ENCODE measurements at regions not wholly inside any gene's neighbourhood (a gene's known extent, or its start where the extent isn't known, plus 50 kb on each side); places are given as distances from the start of the nearest gene placed in this dataset.

DNA sequence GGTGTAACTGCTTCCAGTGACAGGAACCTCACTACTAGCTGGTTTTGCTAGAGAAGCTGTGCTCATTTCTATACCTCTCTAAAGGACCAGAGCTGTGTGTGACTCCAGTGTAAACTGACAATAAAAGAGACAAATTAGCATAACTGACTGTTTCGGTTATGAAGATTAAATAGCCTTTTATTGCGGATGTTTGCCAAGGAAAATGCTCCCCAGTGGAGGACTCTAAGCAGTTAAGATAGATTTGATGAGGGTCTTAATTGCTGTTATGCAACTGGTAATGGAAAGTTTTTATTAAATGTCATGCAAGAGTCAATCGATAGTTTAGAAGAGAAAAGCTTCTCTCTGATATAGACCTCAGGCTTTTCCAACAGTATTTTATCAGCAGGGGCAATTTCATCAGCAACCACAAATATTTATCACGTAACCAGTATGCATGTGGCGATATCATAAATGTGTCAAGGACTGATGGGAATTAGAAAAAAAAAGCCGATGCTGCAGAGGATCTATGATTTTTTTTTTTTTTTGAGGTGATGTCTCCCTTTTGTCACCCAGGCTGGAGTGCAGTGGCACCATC lies 275.2 kb upstream of the DMAC1 start:
- DNase-seq, result peak; percentile 73

DNA sequence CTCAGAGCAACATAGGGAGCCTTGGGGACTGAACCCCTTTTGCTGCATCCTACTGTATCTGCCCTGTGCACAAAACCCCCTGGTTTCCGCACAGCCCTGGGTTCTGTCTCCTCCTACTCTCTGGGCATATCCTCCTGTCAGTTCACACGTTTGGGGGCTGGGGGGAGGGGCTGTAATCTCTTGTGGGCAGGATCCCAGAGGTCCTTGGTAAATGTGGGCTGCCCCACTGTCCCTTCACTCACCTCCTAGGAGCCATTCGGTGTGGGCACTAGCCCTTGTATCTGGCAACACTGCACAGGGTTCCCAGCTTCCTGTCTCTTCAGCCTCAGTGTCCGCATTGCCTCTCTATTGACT lies 271.8 kb upstream of the DMAC1 start:
- DNase-seq, result no peak

DNA sequence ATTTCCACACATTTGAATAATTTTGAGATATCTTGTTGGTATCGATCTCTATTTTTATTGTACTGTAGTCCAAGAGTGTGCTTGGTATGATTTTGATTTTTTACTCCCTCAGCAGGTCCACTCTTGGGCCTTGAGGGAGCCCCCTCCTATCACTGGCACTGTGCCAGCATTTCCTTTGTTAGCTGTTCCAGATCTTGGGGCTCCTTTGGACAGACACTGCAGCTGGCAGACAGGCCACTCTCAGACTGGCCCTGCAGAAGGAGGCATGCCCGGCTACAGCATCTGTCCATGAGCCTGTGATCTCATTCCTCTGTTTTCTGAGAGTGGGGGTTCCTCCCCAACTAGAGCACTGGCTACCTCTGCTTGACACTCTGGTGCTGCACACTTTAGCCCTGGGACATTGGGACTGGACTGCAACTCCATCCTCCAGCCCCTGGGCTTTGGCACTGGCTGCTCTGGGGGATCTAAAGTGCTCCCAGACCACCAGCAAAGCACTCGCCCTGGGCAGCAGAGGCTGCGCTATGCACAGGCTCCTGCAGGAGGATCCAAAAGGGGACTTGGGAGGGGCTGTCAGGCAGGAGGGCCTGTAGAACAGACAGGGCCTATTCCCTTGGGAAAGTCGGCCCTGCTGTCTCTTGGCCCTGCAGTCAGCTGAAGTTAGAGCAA lies 271.3 kb upstream of the DMAC1 start:
- DNase-seq, result no peak

DNA sequence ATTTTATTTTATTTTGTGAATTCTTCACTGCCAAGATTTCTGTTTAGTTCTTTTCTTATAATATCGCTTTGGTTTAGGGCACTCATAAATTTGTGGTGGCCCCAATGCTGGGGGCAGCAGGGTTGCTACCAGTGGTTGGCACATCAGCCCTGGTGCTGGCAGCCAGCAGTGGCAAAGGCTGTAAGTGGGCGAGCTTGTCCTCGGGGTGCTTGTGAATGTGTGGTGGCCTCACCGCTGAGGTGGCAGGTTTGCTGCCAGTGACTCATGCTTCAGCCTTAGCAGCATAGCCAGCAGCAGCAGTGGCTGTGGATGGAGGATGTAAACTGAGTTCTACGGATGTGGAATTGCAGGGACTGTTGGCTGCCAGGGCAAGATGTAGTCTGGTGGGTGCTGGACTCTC lies 262.9 kb upstream of the DMAC1 start:
- no peak for DNase-seq

DNA sequence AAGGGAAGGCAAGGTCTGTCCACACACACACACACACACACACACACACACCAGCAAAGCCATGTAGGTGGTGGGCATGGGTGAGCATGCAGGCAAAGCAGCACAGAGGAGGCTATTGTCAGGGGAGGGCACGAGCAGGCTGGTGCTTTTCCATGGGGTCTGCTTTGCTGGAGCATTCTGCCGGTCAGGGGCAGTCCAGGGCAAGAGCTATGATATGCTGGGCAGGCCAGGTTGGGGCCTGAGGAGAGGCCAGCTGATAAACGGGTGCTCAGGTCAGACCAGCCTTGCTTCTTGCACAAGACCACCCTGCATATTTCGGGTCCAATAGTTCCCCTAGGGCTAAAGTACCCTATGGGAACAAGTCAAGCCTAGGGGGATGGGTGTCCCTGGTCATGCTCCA lies 253.9 kb upstream of the DMAC1 start:
- no peak for DNase-seq

DNA sequence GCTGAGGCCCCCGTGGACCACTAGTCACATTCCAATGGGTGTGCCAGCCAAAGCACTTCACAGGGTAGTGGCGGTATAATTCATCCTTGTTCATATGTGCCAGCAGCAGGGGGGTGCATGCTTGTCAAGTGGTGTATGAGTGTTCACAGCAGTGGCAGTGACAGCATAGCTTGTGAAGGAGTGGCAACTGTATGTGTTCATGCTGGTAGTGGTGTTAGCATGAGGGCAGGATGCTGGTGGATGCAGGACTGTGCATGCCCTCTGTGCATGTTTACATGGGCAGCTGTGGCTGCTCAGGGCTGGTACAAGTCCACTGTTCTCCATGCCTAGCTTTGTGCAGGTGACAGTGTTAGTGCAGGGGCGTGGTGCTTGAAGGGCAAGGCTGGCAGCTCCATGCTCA lies 253.4 kb upstream of the DMAC1 start:
- DNase-seq, result no peak

DNA sequence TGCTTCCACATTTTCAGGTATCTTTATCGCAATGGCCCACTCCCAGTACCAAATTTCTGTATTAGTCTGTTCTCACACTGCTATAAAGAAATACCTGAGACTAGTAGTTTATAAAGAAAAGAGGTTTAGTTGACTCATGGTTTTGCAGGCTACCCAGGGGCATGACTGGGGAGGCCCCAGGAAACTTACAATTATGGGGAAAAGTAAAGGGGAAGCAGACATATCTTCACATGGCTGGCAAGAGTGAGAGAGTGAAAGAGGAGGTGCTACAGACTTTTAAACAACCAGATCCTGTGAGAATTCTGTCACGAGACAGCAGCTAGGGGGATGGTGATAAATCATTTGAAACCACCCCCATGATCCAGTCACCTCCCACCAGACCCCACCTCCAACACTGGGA lies 238.2 kb upstream of the DMAC1 start:
- DNase-seq, result no peak

DNA sequence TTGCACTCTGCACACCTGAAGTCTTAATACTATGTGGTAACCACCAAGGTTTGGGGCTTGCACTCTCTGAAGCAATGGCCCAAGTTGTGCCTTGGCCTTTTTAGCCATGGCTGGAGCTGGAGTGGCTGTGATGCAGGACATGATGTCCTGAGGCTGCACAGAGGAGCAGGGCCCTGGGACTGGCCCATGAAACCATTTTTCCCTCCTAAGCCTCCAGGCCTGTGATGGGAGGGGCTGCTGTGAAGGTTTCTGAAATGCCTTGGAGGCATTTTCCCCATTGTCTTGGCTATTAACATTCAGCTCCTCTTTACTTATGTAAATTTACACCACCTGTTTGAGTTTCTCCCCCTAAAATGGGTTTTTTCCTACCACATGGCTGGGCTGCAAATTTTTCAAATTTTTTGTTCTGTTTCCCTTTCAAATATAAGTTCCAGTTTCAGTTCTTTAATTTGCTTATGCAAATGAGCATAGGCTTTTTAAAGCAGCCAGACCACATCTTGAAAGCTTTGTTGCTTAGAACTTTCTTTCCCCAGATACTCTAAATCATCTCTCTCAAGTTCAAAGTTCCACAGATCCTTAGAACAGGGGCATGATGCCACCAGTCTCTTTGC lies 237.4 kb upstream of the DMAC1 start:
- DNase-seq, result no peak

DNA sequence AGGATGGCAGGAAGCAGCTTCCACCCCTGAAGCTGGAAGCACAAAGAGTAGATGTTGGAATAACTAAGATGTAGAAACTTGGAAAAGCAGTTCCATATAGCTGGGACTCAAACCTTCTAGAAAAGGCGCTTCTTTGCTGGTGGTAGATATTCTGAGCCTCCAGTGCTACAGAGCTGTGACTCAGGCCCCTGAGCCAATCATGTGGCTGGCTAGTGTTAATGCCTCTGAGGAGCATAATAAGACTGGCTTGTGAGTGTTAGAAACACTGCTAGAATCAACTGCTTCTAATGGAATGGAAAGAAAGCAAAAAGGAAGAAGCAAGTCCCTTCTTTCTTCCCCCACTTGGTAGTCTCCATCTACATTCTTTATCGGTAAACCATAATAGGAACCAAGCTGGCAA lies 234.2 kb upstream of the DMAC1 start:
- DNase-seq, result no peak

DNA sequence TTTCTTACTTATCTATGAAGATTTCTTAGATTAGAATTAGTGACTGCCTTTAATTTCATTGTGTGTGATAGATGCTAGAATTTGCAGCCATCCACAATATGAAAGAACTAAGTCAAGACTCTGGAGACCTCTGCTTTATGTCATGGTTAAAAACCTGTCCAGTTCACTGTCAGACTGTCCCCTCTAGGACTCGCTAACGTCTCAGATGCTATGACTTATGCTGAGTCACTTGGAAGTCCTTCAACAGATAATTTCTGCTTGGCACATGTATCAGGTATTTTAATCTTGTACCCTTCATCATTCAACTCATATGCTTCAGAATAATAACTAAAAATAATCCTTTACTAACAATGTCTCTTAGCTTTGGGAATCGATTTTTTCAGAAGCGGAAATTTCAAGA lies 230.5 kb upstream of the DMAC1 start:
- DNase-seq, result no peak

DNA sequence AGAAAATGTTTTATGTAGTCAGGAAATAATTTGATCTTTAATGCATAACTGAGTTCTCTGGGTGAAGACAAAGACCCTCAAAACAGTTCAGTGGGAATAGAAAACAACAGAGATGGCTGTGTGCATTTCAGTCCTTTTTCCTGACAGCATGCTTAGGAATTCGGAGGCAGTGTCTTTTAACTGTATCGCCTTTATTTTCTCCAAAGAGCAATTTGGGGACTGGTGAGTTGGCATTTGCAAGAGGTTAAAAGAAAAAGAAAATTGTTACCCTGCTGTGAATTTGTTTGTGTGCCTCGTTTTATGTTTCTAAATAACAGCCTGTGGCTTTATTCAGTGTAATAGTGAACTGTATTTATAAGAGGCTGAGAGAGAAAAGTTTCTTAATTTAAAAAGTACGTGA lies 227.8 kb upstream of the DMAC1 start:
- DNase-seq, result no peak

DNA sequence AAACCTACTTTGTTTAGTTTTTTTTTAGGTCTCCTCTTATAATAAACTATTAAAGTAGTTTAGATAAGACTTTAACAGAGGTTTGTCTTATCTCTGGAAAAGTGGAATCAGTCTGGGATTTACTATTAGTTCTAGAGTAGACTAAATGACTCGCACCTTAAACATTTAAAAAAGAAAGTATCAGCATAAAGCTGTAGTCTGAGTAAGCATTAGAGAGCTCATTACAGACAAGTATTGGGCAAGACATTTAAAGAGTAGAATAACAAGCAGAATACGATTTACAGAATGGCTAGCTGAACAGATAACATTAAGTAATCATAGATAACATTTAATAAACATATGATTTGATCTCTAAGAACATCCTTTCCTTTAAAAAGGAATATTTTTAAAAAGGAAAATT lies 226.0 kb upstream of the DMAC1 start:
- no peak for DNase-seq

DNA sequence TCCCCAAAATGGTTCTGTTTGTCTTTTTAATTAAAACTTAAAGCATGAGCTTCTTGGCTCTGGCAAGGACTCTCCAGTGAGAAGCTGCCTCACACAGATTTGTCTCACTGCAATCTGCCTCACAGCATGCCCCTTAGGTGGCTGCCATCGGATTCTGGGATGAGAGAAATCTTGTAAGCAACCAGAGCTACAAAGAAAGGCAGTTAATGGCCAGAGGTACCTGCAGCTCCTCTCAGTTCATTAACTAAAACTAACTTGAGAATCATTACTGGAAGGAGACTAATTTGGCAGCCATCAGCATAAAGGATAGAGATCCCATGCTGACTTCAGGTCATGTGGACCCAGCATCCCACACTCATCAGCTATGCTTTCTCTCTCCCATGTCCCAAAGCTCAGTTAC lies 220.6 kb upstream of the DMAC1 start:
- DNase-seq, result no peak

DNA sequence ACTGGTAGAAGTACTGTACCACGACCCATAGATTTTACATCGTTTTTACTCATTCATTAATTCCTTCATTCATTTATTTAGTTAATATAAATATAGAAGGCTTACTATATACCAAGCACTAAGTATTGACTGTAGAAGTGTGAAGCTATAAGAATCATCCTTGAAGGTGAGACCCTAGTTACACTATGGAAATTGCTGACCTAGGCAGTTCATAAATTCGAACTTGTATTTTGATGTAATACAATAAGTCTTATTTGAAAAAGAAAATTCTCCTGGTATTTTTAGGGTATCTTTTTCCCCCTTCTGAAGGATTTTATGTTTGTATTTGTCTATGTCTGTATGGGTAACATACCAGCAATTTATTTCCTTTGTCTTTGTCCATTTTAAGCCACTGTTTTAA lies 220.1 kb upstream of the DMAC1 start:
- DNase-seq, result no peak

DNA sequence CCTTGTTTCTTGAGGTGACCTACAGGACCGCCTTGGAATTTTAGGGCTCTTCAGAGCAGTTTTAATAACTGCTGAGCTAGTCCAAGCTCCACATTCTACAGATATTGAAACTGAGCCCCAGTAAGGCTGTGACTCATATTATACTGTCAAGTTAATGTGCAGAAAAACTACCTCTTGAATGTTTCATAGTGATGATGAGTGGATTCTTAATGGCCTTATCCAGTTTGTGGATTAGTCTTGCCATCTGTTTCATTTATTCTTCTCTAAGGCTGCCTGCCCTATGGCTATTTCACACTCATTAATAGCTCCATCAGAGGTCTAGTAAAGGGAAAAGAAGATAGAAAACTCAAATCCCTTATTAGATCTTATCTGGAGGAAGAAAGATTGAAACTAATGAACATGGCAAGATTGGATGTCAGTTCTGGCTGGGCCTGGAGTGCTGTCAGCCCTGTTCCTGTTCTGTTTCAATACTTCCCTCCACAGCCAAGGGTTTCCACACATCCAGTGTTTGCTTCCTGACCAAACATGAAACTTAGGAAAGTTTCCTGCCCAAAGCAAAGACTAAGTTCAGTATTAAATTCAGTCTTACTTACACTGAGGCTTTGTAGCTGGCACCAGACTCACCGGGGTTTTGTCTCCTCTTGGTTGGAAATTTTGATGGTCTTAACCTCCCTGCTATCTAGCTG lies 215.6 kb upstream of the DMAC1 start:
- peak; percentile 5 for DNase-seq

DNA sequence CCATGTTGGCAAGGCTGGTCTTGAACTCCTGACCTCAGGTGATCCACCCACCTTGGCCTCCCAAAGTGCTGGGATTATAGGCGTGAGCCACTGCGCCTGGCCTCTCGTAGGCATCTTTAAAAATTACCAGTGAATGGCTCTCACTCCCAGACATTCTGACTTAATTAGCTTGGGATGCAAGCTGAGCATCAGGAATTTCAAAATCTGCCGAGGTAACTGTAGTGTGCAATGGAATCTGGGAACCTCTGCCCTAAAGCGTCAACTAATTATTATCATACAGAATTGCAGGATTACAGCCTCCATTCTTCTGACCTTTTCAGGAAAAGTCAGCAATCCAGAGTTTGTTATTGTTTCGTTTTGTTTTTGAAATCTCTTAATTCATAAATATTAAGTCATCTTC lies 213.4 kb upstream of the DMAC1 start:
- DNase-seq, result no peak

DNA sequence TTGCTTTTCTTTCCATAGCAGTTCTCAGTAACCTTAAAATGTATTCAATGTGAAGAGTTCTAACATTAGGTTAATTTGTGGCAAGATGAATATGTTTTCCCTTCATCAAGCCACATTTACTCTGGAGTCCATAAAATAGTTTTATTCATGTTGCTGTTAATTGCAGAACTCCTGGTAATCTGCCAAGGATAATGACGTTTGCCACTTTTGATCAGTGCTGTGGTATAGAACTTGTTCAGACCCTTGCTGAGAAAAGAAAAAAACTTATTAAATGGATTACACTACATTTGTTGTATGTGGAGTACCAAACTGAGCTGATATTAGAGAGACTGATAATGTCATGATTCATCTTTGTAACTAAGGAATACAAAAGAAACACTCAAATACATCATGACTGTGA lies 212.4 kb upstream of the DMAC1 start:
- peak; percentile 83 for DNase-seq

DNA sequence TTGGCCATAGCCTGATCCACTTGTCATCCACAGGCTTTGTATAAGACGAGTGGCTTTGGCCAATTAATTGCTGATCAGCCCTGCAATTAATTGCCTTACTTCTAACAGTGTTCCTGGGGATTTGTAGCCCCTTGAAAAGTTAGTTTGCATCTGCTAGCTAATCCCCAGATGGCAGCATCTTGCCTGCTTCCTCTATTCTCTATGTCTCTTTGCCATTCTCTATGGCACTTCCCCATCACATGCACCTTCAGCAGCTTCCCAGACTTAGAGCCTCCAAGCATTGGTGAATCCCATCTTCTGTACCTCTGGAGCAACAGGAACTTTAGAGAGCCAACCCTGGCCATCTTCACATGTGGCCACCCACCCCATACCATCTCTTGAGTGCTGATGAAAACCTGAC lies 197.0 kb upstream of the DMAC1 start:
- DNase-seq, result no peak

DNA sequence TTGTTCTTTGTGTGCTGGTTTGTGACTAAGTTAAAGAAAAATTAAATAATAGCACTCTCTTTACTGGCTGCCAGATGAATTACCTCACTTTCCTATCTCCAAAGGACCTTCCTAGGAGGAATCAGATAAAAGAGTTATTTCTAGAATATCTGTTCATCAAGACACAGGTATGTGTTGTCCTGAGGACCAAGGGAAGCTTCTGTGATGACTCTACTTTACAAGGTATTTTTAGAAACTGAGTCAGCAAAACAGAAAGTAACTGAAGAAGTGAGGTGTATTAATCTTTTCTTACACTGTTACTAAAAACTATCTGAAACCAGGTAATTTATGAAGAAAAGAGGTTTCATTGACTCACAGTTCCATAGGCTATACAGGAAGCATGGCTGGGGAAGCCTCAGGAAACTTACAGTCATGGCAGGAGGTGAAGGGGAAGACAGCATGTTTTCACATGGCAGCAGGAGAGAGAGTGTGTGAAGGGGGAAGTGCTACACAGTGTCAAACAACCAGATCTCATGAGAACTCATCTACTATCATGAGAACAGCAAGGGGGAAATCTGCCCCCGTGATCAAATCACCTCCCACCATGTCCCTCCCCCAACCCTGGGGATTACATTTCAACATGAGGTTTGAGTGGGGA lies 189.2 kb upstream of the DMAC1 start:
- no peak for DNase-seq

DNA sequence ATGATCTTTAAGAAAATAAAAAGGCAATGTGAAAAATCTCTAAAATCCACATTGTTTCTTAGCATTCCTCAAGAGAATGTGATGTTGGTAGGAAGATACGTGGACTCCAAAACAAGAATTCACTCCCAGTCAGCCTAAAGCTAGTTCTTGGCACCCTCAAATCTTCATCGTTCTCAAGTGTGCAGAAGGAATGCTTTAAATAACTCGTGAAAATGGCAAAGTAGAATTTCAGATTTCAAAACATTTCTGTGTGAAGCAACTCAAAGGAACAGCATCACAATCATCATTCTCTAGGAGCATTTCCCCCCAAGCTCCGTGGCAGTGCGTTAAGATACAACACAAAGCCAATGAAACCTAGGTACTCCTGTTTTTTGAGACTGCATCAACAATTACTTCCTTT lies 185.1 kb upstream of the DMAC1 start:
- DNase-seq, result no peak

DNA sequence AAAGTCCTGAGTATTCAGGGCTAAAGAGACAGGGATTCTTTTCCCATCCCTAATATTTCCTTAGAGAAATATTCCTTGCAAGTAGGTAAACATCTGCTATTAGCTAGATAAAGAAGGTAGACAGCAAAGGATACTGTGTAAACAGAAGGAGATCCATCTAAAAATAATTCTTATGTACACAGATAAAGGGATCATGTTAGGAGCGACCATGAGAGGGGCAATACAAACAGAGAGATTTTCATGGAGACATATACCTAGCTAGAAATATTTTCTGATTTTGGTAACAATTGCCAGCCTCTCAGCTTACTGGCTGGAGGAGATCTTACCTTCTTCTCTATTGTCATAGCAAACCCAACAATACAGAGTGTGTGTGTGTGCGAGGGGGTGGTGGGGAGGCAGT lies 184.6 kb upstream of the DMAC1 start:
- DNase-seq, result no peak

DNA sequence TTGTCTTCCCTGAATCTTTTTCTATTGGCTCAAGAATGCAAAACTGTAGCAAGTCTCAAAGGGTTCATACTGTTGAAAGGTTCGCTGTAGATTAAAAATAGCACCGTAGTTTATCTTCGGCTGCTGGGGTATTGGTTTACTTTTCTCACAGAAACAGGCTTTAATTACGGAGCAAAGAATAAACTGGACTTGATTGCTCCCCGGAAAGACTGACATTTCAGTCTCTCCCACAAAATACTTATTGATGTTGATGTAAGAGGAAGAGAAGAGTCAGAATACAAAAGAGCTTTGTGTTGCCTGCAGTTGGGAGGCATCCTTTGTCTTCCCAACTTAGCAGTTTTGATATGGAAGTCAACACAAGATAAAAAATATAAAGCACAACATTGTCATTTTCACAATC lies 183.9 kb upstream of the DMAC1 start:
- DNase-seq, result no peak

DNA sequence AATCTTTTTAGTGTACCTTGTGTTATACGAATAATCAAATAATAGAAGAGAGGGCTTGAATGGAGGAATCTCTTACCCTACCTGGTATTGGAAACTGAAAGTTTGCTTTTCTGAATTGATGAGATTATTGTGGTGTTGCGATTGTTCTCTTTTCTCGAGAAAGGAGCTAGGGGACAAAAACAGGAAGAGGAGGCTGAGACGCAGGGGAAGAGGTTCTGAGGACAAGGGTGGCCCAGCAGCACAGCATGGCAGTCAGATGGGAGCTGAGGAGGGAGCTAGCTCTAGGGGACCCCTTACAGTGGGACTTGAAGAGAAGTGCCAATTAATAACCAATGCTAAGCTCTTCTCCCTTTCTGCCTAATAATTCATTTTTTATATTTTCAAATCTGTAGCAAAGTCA lies 183.3 kb upstream of the DMAC1 start:
- DNase-seq, result no peak

DNA sequence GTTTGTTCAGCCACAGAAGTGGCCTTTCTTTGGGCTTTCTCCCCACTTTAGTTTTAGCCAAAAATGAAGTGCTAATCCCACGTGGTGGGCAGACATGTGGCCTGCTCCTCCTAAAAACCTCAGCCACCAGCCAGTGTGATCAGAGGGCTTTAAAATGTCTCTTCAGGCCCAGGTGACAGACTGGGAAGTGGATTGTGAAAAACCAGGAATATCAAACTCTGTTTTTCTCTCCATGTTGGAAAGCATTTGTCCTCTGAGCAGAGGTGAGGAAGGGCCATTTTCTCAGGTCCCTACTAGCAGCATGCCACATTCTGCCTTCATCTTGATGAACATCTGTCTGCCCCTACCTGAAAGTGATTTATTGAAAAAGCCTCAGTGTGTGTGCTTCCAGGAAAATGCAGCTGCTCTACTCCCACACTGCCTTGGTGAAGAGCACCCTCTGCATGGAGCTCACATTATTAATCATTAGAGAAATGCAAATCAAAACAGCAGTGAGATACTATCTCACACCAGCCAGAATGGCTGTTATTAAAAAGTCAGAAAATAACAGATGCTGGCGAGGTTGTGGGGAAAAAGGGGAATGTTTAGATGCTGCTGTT lies 181.2 kb upstream of the DMAC1 start:
- DNase-seq, result no peak

Data from DMS79 (cell line).